Sigmoid colon (tissue), 4 donors: ENCODE measurements at regions not wholly inside any gene's neighbourhood (a gene's known extent, or its start where the extent isn't known, plus 50 kb on each side); places are given as distances from the start of the nearest gene placed in this dataset.

Experiments used
- CTCF ChIP-seq, 4 experiments: fragments of 450-650 bp in 3 of 4; fragments of 200-600 bp in 1 of 4; IDR thresholded peaks; one replicate each; pipeline ENCODE4 v1.5.1; 2016 to 2019; ENCODE audit warnings: antibody characterized with exemption in 4 of 4, mild to moderate bottlenecking in 3 of 4, moderate library complexity in 2 of 4
- POLR2AphosphoS5 ChIP-seq, 4 donors: sonication (generic); formaldehyde crosslinking; IDR thresholded peaks; one replicate each; pipeline ENCODE4 v1.6.1; 2017; ENCODE audit warnings: antibody characterized with exemption in 4 of 4

- no peak for TF ChIP-seq POLR2AphosphoS5 (IDR thresholded peaks at IDR 0.05)
- TF ChIP-seq CTCF (IDR thresholded peaks at IDR 0.05), result no peak
These were observed 133.4 kb upstream of the JADE1 start for GRCh38 chr4:128676095-128676494.
